ENCODE measurements at regions not wholly inside any gene's neighbourhood (a gene's known extent, or its start where the extent isn't known, plus 50 kb on each side); places are given as distances from the start of the nearest gene placed in this dataset.
"Not testable (repeated sequence)": the region's sequence is repeated elsewhere in the genome, so short reads cannot be mapped to it uniquely, and the experiment has no call there.

GRCh38 chr10:11691319-11691755, 50.8 kb upstream of the ECHDC3 start:
- Histone ChIP-seq H3K4me1 (no peaks in the 10 kb centered on the region), H3K9ac (no peak overlapping the region), H4K20me1 (ENCODE audit: low read depth) (no peaks in the 10 kb centered on the region), H3K4me2 (no peak overlapping the region), H3K36me3 (no peaks in the 10 kb centered on the region), H3K79me2 (ENCODE audit: low read depth) (no peaks in the 10 kb centered on the region), H3K27me3 (no peaks in the 10 kb centered on the region), H3F3A (ENCODE audit: low read depth) (no peaks in the 10 kb centered on the region), H3K4me3 (no peak overlapping the region), H2AFZ (replicated peaks) (no peak overlapping the region), H3K27ac (no peak overlapping the region), H3K9me3 (ENCODE audit: low read depth) (no peaks in the 10 kb centered on the region)
- H3K27ac Mint-ChIP-seq = no peak overlapping the region
- no peaks in the 10 kb centered on the region for H3K9me3 Mint-ChIP-seq
- no peaks in the 10 kb centered on the region for H3K36me3 Mint-ChIP-seq
- no peak overlapping the region for H3K4me3 Mint-ChIP-seq
- DNase-seq (ENCODE audit: low spot score) = no peak
- H3K4me1 Mint-ChIP-seq = peaks cover 5% of the 10 kb centered on the region
- peaks cover 11% of the 10 kb centered on the region for H3K27me3 Mint-ChIP-seq (ENCODE audit: insufficient read depth, low read depth)
- TF ChIP-seq CTCF (IDR thresholded peaks at IDR 0.05) = no peak

GRCh38 chr10:11689945-11690736, 52.0 kb upstream of the ECHDC3 start:
- Histone ChIP-seq H3K79me2 (ENCODE audit: low read depth) (no peaks in the 10 kb centered on the region), H3K9ac (no peak overlapping the region), H3K4me1 (no peaks in the 10 kb centered on the region), H2AFZ (replicated peaks) (no peak overlapping the region), H3F3A (ENCODE audit: low read depth) (no peaks in the 10 kb centered on the region), H4K20me1 (ENCODE audit: low read depth) (no peaks in the 10 kb centered on the region), H3K4me3 (no peak overlapping the region), H3K36me3 (no peaks in the 10 kb centered on the region), H3K9me3 (ENCODE audit: low read depth) (no peaks in the 10 kb centered on the region), H3K27ac (no peak overlapping the region), H3K27me3 (no peaks in the 10 kb centered on the region), H3K4me2 (no peak overlapping the region)
- H3K9me3 Mint-ChIP-seq = no peaks in the 10 kb centered on the region
- peaks cover 11% of the 10 kb centered on the region for H3K27me3 Mint-ChIP-seq (ENCODE audit: insufficient read depth, low read depth)
- no peak for DNase-seq (ENCODE audit: low spot score)
- peak overlapping the region; percentile 27 for H3K27ac Mint-ChIP-seq
- TF ChIP-seq EZH2phosphoT487 (IDR thresholded peaks at IDR 0.05) (no peak), EZH2 (IDR thresholded peaks at IDR 0.05) (no peak), CTCF (IDR thresholded peaks at IDR 0.05) (no peak)
- no peaks in the 10 kb centered on the region for H3K36me3 Mint-ChIP-seq
- peaks cover 10% of the 10 kb centered on the region for H3K4me1 Mint-ChIP-seq
- H3K4me3 Mint-ChIP-seq = no peak overlapping the region

- H3K36me3 ChIP-seq; H3K79me2 ChIP-seq (ENCODE audit: low read depth); DNase-seq (ENCODE audit: low spot score); H2AFZ ChIP-seq (replicated peaks); H3K9me3 Mint-ChIP-seq; H3K27ac ChIP-seq; H3K4me3 ChIP-seq; H3K36me3 Mint-ChIP-seq; H3K27me3 ChIP-seq; H3K27me3 Mint-ChIP-seq (ENCODE audit: insufficient read depth, low read depth); H3F3A ChIP-seq (ENCODE audit: low read depth); H3K4me1 ChIP-seq; H4K20me1 ChIP-seq (ENCODE audit: low read depth); H3K4me3 Mint-ChIP-seq; H3K9me3 ChIP-seq (ENCODE audit: low read depth); H3K4me2 ChIP-seq; H3K9ac ChIP-seq: not testable (repeated sequence)
- Mint-ChIP-seq H3K27ac (peak overlapping the region; percentile 50), H3K4me1 (peaks cover 27% of the 10 kb centered on the region)
Observed at GRCh38 chr10:11688448-11688795, 53.8 kb upstream of the ECHDC3 start.

- no peaks in the 10 kb centered on the region for H3F3A ChIP-seq (ENCODE audit: low read depth)
- H3K27ac ChIP-seq = no peak overlapping the region
- no peaks in the 10 kb centered on the region for H3K36me3 ChIP-seq
- TF ChIP-seq CTCF (IDR thresholded peaks at IDR 0.05) (no peak), EZH2 (IDR thresholded peaks at IDR 0.05) (no peak), EZH2phosphoT487 (IDR thresholded peaks at IDR 0.05) (no peak)
- H3K4me1 ChIP-seq = no peaks in the 10 kb centered on the region
- H3K9me3 ChIP-seq (ENCODE audit: low read depth) = no peaks in the 10 kb centered on the region
- H3K4me1 Mint-ChIP-seq = peaks cover 32% of the 10 kb centered on the region
- peaks cover 8% of the 10 kb centered on the region for H3K27me3 Mint-ChIP-seq (ENCODE audit: insufficient read depth, low read depth)
- H3K79me2 ChIP-seq (ENCODE audit: low read depth) = no peaks in the 10 kb centered on the region
- no peaks in the 10 kb centered on the region for H3K9me3 Mint-ChIP-seq
- no peaks in the 10 kb centered on the region for H3K27me3 ChIP-seq
- H3K9ac ChIP-seq = no peak overlapping the region
- H3K4me3 ChIP-seq = no peak overlapping the region
- no peak overlapping the region for H3K4me3 Mint-ChIP-seq
- DNase-seq (ENCODE audit: low spot score) = no peak
- no peak overlapping the region for H3K27ac Mint-ChIP-seq
- H4K20me1 ChIP-seq (ENCODE audit: low read depth) = no peaks in the 10 kb centered on the region
- no peak overlapping the region for H2AFZ ChIP-seq (replicated peaks)
- H3K4me2 ChIP-seq = no peak overlapping the region
- H3K36me3 Mint-ChIP-seq = no peaks in the 10 kb centered on the region
Observed at GRCh38 chr10:11687779-11688447, 54.3 kb upstream of the ECHDC3 start.

All from neural progenitor cell (in vitro differentiated cells).